ENCODE measurements at regions not wholly inside any gene's neighbourhood (a gene's known extent, or its start where the extent isn't known, plus 50 kb on each side); places are given as distances from the start of the nearest gene placed in this dataset.

GRCh38 chr3:59422312-59422711 lies 372.5 kb upstream of the CFAP20DC start:
- Histone ChIP-seq H3K9me3 (replicated peaks in 1 of 3) (no peaks in the 10 kb centered on the region), H3K4me3 (no peak overlapping the region), H3K27me3 (no peaks in the 10 kb centered on the region), H3K4me1 (replicated peaks in 1 of 2) (no peaks in the 10 kb centered on the region), H3K27ac (no peak overlapping the region), H3K36me3 (replicated peaks in 1 of 2) (no peaks in the 10 kb centered on the region)
- TF ChIP-seq CTCF (IDR thresholded peaks at IDR 0.05), result no peak
- no peak for TF ChIP-seq POLR2A (IDR thresholded peaks at IDR 0.05)
- 55 to 78% (median 67%) methylated on average over 4 of the region's 4 CpGs for WGBS, 4 donors
- intact Hi-C loops (cut with DNase I), result no loop called here
- no peak for DNase-seq

GRCh38 chr3:59418836-59419235 lies 369.0 kb upstream of the CFAP20DC start:
- no peaks in the 10 kb centered on the region for H3K36me3 ChIP-seq (replicated peaks in 1 of 2)
- TF ChIP-seq POLR2A (IDR thresholded peaks at IDR 0.05) (no peak), CTCF (IDR thresholded peaks at IDR 0.05) (no peak)
- H3K9me3 ChIP-seq (replicated peaks in 1 of 3), result no peaks in the 10 kb centered on the region
- intact Hi-C loops (cut with DNase I), result no loop called here
- H3K27ac ChIP-seq, result no peak overlapping the region
- no peak overlapping the region for H3K4me3 ChIP-seq
- no peak for DNase-seq
- no peaks in the 10 kb centered on the region for H3K27me3 ChIP-seq
- WGBS, 4 donors, result 30 to 39% (median 37%) methylated on average over 4 of the region's 4 CpGs
- H3K4me1 ChIP-seq (replicated peaks in 1 of 2), result no peaks in the 10 kb centered on the region

GRCh38 chr3:59412516-59412915 lies 362.7 kb upstream of the CFAP20DC start:
- intact Hi-C loops (cut with DNase I), result no loop called here
- H3K4me1 ChIP-seq (replicated peaks in 1 of 2), result no peaks in the 10 kb centered on the region
- no peak for TF ChIP-seq POLR2A (IDR thresholded peaks at IDR 0.05)
- TF ChIP-seq CTCF (IDR thresholded peaks at IDR 0.05), result no peak
- no peak for DNase-seq
- no peak overlapping the region for H3K27ac ChIP-seq
- H3K27me3 ChIP-seq, result no peaks in the 10 kb centered on the region
- WGBS, 4 donors, result 65 to 73% (median 70%) methylated on average over 5 of the region's 5 CpGs
- no peaks in the 10 kb centered on the region for H3K36me3 ChIP-seq (replicated peaks in 1 of 2)
- no peak overlapping the region for H3K4me3 ChIP-seq
- no peaks in the 10 kb centered on the region for H3K9me3 ChIP-seq (replicated peaks in 1 of 3)

- Histone ChIP-seq H3K36me3 (replicated peaks in 1 of 2) (no peaks in the 10 kb centered on the region), H3K27ac (no peak overlapping the region), H3K4me3 (no peak overlapping the region), H3K9me3 (replicated peaks in 1 of 3) (no peaks in the 10 kb centered on the region), H3K27me3 (no peaks in the 10 kb centered on the region), H3K4me1 (replicated peaks in 1 of 2) (no peaks in the 10 kb centered on the region)
- no peak for DNase-seq
- intact Hi-C loops (cut with DNase I), result no loop called here
- TF ChIP-seq CTCF (IDR thresholded peaks at IDR 0.05) (no peak), POLR2A (IDR thresholded peaks at IDR 0.05) (no peak)
- 75 to 87% (median 80%) methylated on average over 1 of the region's 1 CpG for WGBS, 4 donors
Measured at GRCh38 chr3:59411694-59412093, 361.9 kb upstream of the CFAP20DC start.
